GM19395 (cell line): ENCODE measurements at regions not wholly inside any gene's neighbourhood (a gene's known extent, or its start where the extent isn't known, plus 50 kb on each side); places are given as distances from the start of the nearest gene placed in this dataset.
"Not testable (repeated sequence)": the region's sequence is repeated elsewhere in the genome, so short reads cannot be mapped to it uniquely, and the experiment has no call there.

Experiments used
- ATAC-seq: cut with Tn5 transposase; IDR thresholded peaks from one replicate; pipeline ENCODE4 v1.9.1; 2021; ENCODE audit warnings: mild to moderate bottlenecking, moderate library complexity; ENCODE audit not compliant: unreplicated experiment

GRCh38 chr6:144746902-144747469 lies 461.9 kb downstream of the UTRN start:
- no peak for ATAC-seq

DNA sequence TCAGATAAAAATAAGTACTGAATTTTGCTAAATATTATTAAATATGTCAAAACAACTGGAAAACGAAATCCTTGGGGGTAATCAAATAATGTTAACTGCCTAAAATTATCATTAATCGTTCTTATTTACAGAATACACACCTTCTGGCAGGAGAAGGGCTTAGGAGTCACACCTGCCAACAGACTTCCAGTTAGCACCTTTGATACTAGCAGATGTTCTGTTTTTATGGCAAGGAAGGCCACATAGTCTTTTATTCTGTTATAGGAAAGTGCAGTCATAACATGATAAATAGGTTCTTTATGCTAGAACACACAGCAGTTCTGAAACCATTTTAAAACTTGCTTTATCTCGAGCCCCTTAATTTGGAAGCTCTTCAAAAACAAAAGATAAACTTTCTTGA lies 464.1 kb downstream of the UTRN start:
- no peak for ATAC-seq

DNA sequence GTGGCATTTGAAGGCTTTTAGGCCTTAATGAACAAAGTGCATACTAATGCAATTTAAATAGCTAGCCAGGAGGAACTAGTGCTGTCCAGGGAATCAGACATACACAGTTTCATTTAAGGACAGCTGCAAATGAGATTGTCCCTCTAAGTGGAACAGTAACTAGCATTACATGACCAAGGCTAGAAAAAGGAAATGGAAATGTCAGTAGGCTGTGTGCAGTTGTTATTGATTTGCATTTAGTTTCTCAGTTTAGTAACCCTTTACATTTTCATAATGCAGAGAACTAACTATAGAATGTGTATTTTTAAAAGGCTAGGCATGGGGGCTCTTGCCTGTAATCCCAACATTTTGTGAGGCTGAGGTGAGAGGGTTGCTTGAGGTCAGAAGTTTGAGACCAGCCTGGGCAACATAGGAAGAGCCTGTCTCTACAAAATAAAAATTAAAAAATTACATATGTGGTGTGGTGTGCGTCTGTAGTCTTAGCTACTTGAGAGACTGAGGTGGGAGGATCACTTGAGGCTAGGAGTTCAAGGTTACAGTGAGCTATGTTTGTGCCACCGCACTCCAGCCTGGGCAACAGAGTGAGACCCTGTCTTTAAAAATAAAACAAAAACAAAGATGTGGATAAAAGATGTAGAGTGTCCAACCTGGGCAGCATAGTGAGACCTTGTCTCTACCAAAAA lies 468.0 kb downstream of the UTRN start:
- ATAC-seq, result peak; percentile 96

DNA sequence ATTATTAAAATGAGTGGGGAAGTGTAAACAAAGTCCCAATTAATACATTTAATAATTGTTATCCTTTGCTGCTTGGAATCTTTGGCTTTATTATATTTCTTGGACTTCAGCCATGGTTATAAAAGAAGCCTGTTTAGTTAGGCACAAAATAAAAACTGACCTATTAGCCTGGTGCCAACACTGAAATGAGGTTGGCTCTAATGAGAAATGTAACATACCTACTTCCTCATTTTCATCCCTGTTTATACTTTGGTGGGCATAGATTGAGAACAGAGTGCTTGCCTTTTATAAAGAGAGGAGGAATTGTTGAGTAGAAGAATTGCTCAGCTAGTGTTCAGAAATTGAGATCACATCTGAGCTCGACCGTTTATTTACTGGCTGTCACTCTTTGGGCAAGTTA lies 471.3 kb downstream of the UTRN start:
- ATAC-seq, result no peak

- ATAC-seq, result no peak
These were observed 472.2 kb downstream of the UTRN start for GRCh38 chr6:144757299-144757698.

DNA sequence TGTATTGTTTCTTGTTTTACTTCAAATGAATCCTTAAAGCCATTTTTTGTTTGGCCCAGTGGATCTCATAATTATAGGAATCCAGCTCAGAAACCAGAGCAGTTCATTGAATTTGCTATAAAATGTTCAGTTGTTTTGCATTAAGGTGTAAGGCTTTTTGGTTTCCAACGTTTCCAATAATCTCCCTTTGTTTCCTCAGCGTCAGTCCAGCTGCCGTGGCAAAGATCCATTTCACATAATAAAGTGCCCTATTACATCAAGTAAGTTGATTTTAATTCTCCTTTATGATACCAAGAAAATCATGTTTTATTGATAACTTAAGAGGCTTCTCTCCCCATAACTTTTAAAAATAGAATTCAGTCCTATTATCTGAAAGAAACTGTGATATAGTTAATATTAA lies 472.6 kb downstream of the UTRN start:
- ATAC-seq, result no peak

DNA sequence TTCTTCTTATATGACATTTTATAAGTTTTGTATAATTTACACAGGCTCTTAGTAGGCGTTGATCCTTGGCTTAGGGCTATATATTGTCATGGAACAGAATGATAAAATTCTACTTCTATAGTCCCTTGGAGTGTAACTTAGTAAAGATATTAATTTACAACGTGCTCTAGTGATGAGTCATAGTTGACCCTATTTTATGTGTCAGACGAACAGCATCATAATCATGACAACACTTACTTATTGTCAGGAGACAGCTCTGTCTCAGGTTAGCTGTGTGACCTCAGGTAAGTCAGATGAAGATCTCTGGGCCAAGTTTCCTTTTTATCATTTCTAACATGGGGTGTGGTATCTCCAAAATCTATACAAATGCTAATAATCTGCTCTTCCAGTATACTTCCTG lies 473.5 kb downstream of the UTRN start:
- peak; percentile 66 for ATAC-seq

DNA sequence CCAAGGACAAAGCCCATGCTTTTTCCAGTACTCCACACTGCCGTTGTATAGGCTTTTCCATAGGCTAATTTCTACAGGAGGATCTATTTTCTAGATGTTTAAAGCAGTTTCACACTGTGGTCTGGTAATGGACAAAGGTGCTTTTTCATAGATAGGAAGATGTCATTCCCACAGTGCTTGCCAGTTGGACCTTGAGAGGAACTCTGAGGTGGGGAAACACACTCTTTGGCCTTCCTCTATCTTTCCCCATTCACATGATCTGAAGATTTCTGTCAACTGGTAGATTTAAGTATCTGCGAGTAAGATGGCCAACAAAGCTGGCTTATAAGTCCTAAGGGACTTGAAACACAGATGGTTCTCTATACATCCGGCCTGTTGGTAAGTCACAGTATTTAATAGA lies 477.3 kb downstream of the UTRN start:
- ATAC-seq, result no peak

DNA sequence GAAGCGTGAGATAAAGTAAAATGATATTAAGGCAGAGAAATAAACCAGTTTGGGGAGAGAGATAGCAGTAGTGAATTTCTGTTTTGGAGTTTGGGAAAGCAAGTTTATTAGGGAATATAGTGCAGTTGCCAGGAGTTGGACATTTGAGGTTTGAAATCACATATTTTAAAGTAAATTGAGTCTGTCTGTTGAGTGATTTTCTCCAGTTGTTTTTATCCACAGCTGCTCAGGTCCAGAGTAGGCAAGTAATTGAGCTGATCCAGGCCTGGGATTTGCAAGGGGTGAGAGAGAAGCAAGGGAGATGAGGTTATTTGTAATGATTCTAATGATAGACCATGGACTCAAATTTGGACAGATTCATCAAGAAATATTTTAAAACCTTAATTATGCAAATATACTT lies 481.9 kb downstream of the UTRN start:
- no peak for ATAC-seq

DNA sequence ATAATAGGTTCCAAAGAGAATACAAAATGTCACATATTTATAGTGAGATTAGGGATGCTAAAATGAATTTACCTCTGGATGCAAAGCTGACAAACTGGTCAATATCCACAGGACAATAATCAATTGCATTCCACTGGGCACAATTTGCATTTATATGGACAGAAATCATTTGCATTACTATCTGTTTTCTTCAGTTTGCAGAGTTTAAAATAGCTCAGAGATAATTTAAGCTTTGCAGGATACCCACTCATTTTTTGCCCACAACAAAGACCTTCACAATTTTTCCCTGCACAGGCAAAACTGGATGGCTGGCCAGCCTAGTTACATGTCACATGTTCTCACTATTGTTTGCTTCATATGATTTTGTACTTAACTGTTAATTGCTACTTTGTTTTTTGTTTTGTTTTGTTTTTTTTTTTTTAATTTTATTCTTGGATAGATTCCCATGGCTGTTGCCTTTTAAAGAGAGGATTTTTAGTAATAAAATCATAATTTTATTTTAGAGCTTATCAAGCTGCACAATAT lies 483.5 kb downstream of the UTRN start:
- ATAC-seq, result no peak

GRCh38 chr6:144769142-144769541 lies 484.0 kb downstream of the UTRN start:
- no peak for ATAC-seq

GRCh38 chr6:144776031-144776819 lies 491.1 kb downstream of the UTRN start:
- no peak for ATAC-seq

GRCh38 chr6:144777249-144777648 lies 492.1 kb downstream of the UTRN start:
- ATAC-seq, result peak; percentile 62

GRCh38 chr6:144778056-144778455 lies 492.9 kb downstream of the UTRN start:
- no peak for ATAC-seq

DNA sequence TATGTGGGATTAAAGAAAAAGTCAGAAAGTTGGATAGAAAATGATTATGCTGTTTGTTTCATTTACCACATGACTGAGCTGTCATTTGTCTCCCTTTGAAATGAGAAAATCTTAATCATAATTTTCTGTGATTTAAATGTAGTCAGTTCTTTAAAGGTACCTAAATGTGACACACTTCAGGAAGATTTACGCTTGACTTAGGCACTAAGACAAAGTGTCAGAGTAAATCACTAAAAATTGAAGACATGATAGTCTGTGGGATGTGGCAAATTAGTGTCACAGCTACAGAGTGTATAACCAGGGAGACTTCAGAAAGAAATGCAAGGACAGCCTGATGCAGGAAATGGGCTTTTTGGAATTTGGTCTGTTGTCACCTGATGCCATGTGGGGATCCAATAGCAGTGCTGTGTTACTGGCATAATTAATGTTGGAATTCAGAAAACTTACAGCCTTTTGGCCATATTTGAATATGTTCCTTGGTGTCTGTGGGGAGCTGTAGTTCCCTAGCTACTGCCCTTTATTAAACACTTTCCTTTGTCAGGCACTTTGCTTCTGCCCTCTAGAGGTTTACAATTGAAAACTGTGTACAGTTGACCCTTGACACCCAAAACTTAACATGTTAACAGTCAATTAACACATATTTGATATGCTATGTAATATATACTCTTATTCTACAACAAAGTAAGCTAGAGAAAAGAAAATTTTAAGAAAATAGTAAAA lies 493.8 kb downstream of the UTRN start:
- peak; percentile 69 for ATAC-seq

- ATAC-seq, result no peak
These were observed 496.7 kb downstream of the UTRN start for GRCh38 chr6:144781836-144782235.

GRCh38 chr6:144782634-144783033 lies 497.5 kb downstream of the UTRN start:
- no peak for ATAC-seq

DNA sequence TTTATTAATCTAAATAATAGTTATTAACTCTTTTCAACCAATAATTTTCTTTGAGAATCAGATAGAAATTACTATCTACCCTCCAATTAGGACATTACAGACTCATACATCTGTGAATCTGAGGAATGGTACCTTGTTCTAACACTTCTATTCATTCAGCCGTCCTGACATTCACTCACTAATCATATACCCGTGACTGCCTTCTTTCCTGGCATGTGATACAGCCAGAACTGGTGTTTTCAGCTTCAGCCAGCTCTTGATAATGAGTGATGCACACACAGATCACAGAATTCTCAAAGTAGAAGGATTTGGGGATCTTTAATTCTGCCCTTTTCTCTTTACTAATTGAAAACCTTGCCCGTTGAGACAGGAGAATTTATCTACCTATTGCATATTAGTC lies 499.9 kb downstream of the UTRN start:
- no peak for ATAC-seq

DNA sequence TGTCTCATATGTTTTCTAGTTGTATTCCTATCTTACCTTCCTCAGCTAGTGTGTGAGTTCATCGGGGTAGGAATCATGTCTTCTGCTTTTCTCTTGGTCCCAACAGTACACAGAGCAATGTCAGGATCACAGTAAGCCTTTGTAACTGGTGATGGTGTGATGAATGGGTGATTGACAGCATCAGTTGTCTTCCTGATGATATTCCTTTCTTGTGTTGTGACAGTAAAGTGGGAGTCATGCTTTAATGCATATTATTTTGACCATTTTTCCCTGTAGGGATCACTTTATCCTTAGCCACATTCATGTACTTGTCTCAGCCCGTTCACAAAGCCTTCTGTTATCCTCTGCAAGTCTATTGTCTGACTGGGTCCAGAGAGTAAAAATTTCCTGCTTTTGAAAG lies 501.7 kb downstream of the UTRN start:
- ATAC-seq, result no peak

- ATAC-seq, result no peak
These were observed 508.6 kb downstream of the UTRN start for GRCh38 chr6:144793744-144794143.

GRCh38 chr6:144795022-144795421 lies 509.9 kb downstream of the UTRN start:
- ATAC-seq, result not testable (repeated sequence)
